GM18907 (cell line): ENCODE measurements at regions not wholly inside any gene's neighbourhood (a gene's known extent, or its start where the extent isn't known, plus 50 kb on each side); places are given as distances from the start of the nearest gene placed in this dataset.
A peak's percentile ranks its signal among the peaks of the same experiment; 100 is the strongest.
"Not testable (repeated sequence)": the region's sequence is repeated elsewhere in the genome, so short reads cannot be mapped to it uniquely, and the experiment has no call there.

ENCODE experiments used
- ATAC-seq: cut with Tn5 transposase; IDR thresholded peaks from one replicate; pipeline ENCODE4 v1.9.1; 2021; ENCODE audit warnings: mild to moderate bottlenecking, moderate library complexity; ENCODE audit not compliant: unreplicated experiment

DNA sequence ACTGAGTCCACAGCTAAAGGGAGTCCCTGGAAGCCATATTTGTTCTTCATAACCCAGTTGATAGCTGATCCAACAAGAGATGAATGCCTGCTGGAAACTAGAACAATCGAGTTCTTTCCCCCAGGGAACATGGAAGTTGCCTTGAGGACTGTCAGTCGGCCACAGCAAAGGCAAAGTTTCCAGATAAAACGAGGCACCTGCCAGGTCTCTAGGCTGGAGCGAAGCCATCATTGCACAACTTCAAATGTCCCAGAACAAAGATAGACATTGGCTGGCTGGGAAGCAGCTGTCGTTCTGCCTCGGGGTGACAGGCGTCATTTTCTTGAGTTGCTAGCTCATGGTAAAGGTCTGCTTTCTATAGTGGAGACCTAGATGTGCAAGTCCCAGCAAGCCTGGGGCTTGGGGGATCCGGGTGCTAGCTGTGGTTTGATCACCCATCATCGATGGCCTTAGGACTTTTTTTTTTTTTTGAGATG is 184.4 kb upstream of the ZNF217 start:
- no peak for ATAC-seq

DNA sequence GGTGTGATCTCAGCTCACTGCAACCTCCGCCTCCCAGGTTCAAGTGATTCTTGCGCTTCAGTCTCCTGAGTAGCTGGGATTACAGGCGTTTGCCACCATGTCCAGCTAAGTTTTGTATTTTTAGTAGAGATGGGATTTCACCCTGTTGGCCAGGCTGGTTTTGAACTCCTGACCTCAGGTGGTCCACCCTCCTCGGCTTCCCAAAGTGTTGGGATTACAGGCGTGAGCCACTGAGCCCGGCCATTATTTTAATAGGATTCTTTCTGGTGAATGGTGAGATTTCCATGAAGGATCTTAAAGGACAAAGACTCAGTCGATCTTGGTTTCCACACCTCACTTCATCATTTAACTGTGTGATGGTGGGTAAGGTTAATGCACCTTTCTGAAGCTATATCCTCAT is 183.8 kb upstream of the ZNF217 start:
- ATAC-seq, result not testable (repeated sequence)

- ATAC-seq, result no peak
Observed at GRCh38 chr20:53776858-53777257, 183.2 kb upstream of the ZNF217 start.

DNA sequence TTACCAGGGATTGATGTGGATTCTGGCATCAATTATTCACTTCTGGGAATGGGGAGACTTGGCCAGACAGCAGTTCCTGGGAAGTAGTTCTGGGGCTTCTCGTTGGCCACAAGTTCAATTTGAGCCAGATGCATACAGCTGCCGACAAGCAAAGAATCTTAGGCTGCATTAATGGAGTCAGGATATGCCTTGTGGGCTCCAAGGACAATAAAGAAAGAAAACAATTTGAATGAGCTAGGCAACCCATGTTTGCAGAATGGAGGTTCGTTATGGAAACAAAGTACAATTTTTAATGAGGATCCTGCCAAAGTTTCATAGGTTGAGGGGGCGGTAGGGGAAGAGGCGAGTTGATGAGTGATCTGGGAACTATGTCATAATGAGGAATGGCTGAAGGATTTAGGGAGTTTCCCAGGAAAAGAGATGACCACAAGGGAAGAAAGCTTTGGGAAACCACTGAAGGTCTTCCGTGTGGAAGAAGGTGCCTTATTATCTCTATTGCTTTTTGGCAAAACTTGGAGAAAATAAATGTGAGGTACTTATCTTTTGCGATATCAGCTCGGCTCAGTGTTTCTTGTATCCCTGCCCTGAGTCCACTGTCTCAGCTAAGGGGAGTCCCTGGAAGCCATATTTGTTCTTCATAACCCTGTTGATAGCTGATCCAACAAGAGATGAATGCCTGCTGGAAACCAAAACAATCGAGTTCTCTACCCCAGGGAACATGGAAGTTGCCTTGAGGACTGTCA is 181.0 kb upstream of the ZNF217 start:
- ATAC-seq, result no peak

GRCh38 chr20:53773792-53774401 is 180.3 kb upstream of the ZNF217 start:
- no peak for ATAC-seq

- ATAC-seq, result not testable (repeated sequence)
Observed at GRCh38 chr20:53773066-53773791, 179.6 kb upstream of the ZNF217 start.

DNA sequence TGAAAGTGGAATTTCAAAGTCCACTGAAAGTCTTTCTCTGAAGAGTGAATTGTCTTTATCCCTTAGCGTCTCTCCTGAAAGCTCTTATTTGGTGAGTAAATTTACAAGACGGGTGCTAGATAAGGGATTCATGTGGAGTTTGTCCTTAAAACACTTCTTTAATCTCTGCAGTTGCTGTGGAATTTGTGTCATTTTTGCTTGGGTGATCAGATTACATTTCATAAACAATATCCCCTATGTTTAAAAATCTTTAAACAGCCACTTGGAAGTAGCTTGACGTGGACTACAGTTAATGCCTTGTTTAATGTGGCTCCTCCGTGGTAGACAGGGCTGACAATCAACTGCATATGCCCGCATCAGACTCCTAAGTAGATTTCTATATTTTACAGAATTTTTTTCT is 175.4 kb upstream of the ZNF217 start:
- ATAC-seq, result no peak

DNA sequence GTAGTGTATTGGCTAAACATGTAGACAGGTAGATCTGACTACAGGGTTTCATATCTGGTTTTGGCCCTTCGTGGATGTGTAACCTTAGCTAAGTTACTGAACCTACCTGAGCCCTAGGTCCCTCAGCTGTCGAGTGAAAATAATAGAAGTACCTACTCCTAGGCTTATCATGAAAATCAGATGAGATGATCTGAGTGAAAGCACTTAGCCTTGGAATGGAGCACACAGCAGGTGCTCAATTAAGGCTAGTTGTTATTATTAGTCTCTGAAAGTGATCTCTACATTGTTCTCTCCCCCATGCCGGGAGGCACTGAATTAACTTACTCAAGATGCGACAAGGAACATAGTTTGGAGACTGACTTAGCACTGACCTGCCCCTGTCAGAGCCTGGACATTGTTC is 174.7 kb upstream of the ZNF217 start:
- ATAC-seq, result no peak

DNA sequence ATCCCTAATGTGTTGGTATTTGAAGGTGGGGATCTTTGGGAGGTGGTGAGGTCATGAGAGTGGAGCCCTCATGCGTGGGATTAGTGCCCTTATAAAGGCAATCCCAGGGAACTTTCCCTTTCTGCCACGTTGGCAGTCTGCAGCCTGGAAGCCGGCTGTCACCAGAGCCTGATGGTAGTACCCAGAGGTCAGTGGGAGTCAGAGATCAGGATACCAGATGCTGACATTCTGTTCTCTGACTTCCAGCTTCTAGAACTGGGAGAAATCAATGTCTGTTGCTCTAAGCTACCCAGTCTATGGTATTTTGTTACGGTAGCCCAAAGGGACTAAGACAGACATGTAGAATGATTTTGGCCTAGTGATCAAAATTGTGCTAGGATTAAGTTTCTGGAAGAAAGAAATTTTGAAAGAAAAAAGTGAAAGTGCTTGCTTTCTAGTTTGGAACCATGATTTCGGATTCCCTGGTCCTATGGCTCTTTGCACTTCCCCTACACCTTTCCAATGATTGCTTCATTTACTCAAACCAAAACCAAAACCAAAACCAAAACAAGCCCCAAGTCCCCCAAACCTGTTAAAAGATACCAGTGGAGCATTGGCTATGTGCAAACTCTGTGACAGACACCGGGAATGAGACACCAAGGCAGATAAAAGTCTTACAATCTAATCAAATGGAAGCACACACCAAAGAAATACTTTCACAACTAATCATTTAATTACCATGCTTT is 173.7 kb upstream of the ZNF217 start:
- peak; percentile 54 for ATAC-seq

DNA sequence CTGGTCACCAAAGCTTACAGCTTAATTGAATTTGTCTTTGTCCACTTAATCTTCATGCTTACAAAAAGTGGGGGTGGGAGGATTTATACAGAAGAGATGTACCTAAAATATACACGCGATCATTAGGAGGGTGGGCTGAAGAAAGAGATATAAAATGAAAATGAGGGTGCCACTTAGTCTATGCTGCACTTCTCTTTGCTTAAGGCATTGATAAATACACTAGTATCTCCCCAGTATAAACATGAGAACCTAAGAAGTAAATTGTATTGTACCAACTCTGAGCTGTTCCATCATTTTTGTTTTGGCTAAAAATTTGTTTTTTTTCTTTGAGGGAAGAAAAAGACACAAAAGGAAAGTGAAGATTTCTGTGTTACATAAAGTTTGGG is 170.8 kb upstream of the ZNF217 start:
- ATAC-seq, result no peak

- no peak for ATAC-seq
Observed at GRCh38 chr20:53763707-53764414, 170.2 kb upstream of the ZNF217 start.

DNA sequence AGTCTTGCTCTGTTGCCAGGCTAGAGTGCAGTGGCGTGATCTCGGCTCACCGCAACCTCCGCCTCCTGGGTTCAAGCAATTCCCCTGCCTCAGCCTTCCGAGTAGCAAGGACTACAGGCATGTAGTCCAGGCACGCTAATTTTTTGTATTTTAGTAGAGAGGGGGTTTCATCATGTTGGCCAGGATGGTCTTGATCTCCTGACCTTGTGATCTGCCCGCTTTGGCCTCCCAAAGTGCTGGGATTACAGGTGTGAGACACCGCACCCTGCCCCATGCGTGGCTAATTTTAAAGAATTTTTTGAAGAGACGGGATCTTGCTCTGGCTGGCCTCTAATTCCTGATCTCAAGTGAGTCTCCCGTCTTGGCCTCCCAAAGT is 168.8 kb upstream of the ZNF217 start:
- not testable (repeated sequence) for ATAC-seq

DNA sequence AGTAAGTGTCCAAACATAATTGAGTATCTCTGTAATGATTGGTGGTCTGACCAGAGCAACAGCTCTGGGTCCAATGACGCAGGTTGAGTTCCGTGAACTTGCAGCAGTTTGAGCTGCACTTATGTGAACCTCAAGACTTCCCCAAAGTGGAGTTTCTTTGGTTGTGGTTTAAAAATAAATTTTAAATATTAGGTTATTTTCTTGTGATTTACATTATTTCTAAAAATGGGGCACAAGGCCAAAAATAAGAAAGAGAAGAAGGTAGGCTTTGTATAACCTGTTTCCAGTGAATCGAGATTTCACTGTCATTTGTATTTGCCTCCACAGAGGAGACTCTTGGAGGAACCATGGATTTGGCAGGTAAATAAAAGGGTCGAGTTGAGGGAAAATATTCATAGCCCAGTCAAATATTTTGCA is 166.4 kb upstream of the ZNF217 start:
- peak; percentile 67 for ATAC-seq

GRCh38 chr20:53757472-53757913 is 163.9 kb upstream of the ZNF217 start:
- ATAC-seq, result no peak

DNA sequence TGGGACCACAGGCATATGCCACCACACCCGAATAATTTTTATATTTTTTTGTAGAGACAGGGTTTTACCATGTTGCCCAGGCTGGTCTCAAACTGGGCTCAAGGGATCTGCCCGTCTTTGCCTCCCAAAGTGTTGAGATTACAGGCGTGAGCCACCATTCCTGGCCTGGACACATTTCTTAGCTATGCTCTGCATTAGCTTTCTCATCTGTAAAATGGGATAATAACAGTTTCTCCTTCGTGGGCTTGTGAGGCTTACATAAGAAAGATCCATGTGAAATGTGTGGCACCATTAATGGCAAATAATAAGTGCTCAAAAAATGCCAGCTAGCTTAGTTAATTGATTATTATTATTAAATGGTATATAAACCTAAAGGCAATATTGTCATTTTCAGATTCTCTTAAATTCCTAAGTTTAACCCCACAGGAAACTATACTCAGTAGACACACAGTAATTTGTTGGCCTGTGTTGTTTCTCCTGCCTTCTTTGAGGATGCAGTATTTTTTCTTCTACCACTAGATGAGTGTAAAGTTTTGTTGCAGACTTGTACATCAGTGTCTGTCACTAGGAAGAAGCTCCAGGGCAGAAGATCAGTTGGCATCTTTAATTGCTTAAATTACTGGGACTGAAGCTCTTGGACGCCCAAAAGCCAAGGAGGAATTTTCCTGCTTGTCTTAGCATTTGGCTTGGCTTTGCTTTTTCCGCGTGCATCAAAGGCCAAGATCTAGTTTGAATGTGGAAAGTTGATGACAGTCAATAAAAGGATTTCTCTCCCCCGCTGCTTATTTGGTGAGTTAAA is 162.3 kb upstream of the ZNF217 start:
- no peak for ATAC-seq

DNA sequence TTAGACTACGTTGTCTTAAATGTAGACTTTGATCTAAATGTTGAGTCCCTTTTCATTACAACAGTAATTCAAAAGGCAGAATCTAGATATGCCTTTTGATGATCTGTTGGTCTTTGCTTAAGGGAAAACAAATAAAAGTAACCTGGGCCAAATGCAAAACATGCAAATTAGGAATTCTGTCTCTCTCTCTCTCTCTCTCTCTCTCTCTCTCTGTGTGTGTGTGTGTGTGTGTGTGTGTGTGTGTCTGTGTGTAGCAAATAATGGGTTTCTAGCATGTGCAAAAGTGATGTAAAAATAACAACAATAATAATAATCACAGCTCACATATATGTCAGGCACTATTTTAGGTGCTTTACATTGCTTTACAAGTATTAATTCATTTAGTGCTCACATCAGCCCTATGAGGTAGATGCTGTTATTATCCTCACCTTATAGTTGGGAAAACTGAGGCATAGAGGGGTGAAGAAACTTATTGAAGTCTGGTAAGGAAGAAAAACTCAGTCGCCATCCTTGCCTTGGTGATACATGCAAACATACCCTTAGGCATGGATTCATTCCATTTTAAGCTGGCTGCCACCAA is 160.3 kb upstream of the ZNF217 start:
- ATAC-seq, result no peak

DNA sequence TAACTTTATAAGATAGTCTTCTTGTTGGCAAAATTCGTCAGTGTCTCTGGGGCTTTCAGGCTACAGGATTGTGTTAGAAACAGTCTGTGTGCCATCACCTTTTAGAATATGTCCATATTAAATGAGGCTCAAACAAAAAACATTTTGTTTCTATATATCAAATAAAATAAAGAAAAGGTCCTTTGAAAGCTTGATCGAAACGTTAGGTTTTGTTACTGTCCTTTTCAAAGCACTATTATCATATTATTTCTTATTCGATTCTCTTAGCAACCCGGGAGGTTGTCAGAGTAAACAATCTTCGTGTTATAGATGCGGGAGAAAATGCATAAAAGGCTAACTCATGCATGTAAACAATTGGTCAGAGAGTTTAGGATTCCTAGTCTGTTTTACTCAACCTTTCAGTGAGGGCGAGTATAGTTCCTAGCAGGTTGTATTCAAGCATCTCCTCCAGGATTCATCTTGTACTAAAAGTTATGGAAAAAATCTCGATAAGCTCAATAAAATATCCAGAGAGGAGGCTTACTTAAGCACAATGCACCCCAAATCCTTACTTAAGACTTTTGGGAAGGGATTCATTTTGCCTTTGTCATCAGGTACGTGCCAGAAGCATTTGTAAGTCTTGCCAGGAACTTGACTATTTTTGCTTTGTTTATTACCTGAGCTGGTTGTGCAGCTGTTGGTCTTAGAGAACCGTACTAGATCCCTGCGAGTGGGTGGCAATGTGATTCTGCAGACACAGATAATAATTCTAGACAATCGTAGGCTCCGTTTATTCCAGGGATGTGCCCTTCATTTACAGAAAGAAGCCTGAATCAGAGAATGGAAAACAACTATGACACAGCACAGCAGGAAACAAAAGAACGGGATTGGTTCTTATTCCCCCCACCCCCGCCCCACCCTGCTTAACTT is 159.6 kb upstream of the ZNF217 start:
- ATAC-seq, result no peak

GRCh38 chr20:53752583-53752970 is 158.9 kb upstream of the ZNF217 start:
- no peak for ATAC-seq
